K562 (cell line): ENCODE measurements at regions not wholly inside any gene's neighbourhood (a gene's known extent, or its start where the extent isn't known, plus 50 kb on each side); places are given as distances from the start of the nearest gene placed in this dataset.

Experiments
- CEBPB ChIP-seq: fragments of 450-650 bp; IDR thresholded peaks from 2 replicates; pipeline ENCODE4 v1.6.1; 2016; ENCODE audit warnings: missing genetic modification characterization, missing compliant biosample characterization
- FOXM1 ChIP-seq, 2 experiments: fragments of 450-650 bp in 1 of 2; sonication (generic) in 1 of 2; formaldehyde crosslinking in 1 of 2; IDR thresholded peaks; 2 replicates each; pipeline versions ENCODE4 v1.6.1 to v1.9.0; 2017 to 2022; ENCODE audit warnings: low read depth in 2 of 2, mild to moderate bottlenecking in 2 of 2, missing genetic modification reagents in 1 of 2, moderate library complexity in 1 of 2
- GTF3C2 ChIP-seq: IDR thresholded peaks from 3 replicates; pipeline ENCODE4 v1.6.1; 2011; ENCODE audit warnings: borderline replicate concordance, mild to moderate bottlenecking, moderate library complexity; ENCODE audit not compliant: insufficient read length; ENCODE audit errors: extremely low read depth
- HDAC6 ChIP-seq: IDR thresholded peaks from 2 replicates; pipeline ENCODE4 v1.6.1; 2012; ENCODE audit warnings: low read depth, mild to moderate bottlenecking, control low read depth, inconsistent platforms, low read length, moderate library complexity
- HMG20A ChIP-seq: fragments of 450-650 bp; formaldehyde crosslinking; conservative IDR thresholded peaks from 2 replicates; pipeline ENCODE4 v1.4.0; 2020; ENCODE audit warnings: mild to moderate bottlenecking, mixed read lengths
- NR1H2 ChIP-seq: sonication (generic); formaldehyde crosslinking; IDR thresholded peaks from 2 replicates; pipeline ENCODE4 v1.4.0; 2020; ENCODE audit warnings: mild to moderate bottlenecking, missing genetic modification reagents
- PHF21A ChIP-seq: fragments of 450-650 bp; IDR thresholded peaks from 2 replicates; pipeline ENCODE4 v1.6.1; 2017; ENCODE audit warnings: low read depth, borderline replicate concordance
- SMAD2 ChIP-seq: fragments of 150-350 bp; IDR thresholded peaks from 2 replicates; pipeline ENCODE4 v1.6.1; 2014; ENCODE audit warnings: low read depth, mild to moderate bottlenecking, low read length
- TAF7 ChIP-seq: fragments of 450-650 bp; IDR thresholded peaks from 2 replicates; pipeline ENCODE4 v1.6.1; 2016; ENCODE audit warnings: missing genetic modification characterization, missing compliant biosample characterization
- TEAD4 ChIP-seq, 2 experiments: sonication (generic) in 1 of 2; formaldehyde crosslinking in 1 of 2; IDR thresholded peaks; 2 replicates each; pipeline versions ENCODE4 v1.6.1 to v1.8.0; 2012 to 2022; ENCODE audit warnings: borderline replicate concordance in 1 of 2, inconsistent platforms in 1 of 2, low read length in 1 of 2, mild to moderate bottlenecking in 1 of 2, missing genetic modification reagents in 1 of 2
- TGIF2 ChIP-seq: sonication (generic); formaldehyde crosslinking; IDR thresholded peaks from 2 replicates; pipeline ENCODE4 v1.8.1; 2022; ENCODE audit warnings: mild to moderate bottlenecking, missing genetic modification reagents, moderate library complexity
- ZNF311 ChIP-seq: fragments of 250-450 bp; sonication (Bioruptor Pico); IDR thresholded peaks from 2 replicates; pipeline ENCODE4 v1.4.0; 2020; ENCODE audit warnings: mild to moderate bottlenecking, moderate library complexity
- TF ChIP-seq, protein P1 (sequence below), 2 experiments: fragments of 450-650 bp in 1 of 2; sonication (generic) in 1 of 2; formaldehyde crosslinking; conservative IDR thresholded peaks; 2 replicates each; pipeline versions ENCODE4 v1.4.0 to v1.8.1; 2020 to 2022; ENCODE audit warnings: mild to moderate bottlenecking in 1 of 2, missing genetic modification reagents in 1 of 2

DNA sequence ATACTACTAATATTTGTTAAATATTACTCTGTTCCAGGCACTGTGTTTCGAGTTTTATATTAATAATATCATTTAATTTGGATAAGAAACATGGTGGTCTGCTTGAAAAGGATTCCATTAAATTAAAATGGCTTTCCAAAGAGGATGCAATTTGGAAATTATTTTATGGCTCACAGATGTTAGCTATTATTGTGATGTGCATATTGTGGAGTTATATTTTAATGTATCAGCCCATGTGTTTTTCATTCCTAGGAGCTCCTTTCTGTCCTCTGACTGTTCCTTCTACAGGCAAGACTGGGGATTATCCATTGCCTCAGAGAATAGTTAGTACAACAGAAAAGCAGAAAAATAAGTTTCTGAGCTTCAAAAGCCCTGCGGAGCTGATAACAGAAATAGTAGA is 376.7 kb upstream of the PDZRN3 start:
- TF ChIP-seq TGIF2 (CRISPR knock-in tag) (no peak), TAF7 (tag) (no peak), SMAD2 (no peak), NR1H2 (CRISPR knock-in tag) (no peak), TEAD4 (IDR thresholded peaks at IDR 0.05; ENCODE audit: low read length) (no peak), TEAD4 (CRISPR knock-in tag; IDR thresholded peaks at IDR 0.05; ENCODE audit: borderline replicate concordance) (no peak), HMG20A (CRISPR knock-in tag) (no peak), CEBPB (tag) (no peak), GTF3C2 (no peak), PHF21A (no peak), HDAC6 (no peak), ZNF311 (CRISPR knock-in tag) (no peak), FOXM1 (IDR thresholded peaks at IDR 0.05; ENCODE audit: low read depth) (no peak), FOXM1 (CRISPR knock-in tag; IDR thresholded peaks at IDR 0.05; ENCODE audit: low read depth) (no peak)
- TF ChIP-seq, protein P1, sequence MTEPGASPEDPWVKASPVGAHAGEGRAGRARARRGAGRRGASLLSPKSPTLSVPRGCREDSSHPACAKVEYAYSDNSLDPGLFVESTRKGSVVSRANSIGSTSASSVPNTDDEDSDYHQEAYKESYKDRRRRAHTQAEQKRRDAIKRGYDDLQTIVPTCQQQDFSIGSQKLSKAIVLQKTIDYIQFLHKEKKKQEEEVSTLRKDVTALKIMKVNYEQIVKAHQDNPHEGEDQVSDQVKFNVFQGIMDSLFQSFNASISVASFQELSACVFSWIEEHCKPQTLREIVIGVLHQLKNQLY (CRISPR knock-in tag; conservative IDR thresholded peaks at IDR 0.05) = no peak
